Nephron progenitor cell (in vitro differentiated cells): ENCODE measurements at regions not wholly inside any gene's neighbourhood (a gene's known extent, or its start where the extent isn't known, plus 50 kb on each side); places are given as distances from the start of the nearest gene placed in this dataset.

Experiments
- DNase-seq: peaks from one replicate; pipeline ENCODE4 v3.0.0; 2021
- H3K27ac Mint-ChIP-seq: 2 replicates; pipeline ENCODE4 v1.8.0; 2021; ENCODE audit warnings: mild to moderate bottlenecking, moderate library complexity, mixed read lengths
- H3K27me3 Mint-ChIP-seq: 2 replicates; pipeline ENCODE4 v1.8.0; 2021; ENCODE audit warnings: mild to moderate bottlenecking, low read depth, mixed read lengths; ENCODE audit not compliant: poor library complexity
- H3K36me3 Mint-ChIP-seq: 2 replicates; pipeline ENCODE4 v1.8.0; 2021; ENCODE audit warnings: low read depth, mixed read lengths
- H3K4me1 Mint-ChIP-seq: 2 replicates; pipeline ENCODE4 v1.8.0; 2021; ENCODE audit warnings: mixed read lengths
- H3K4me3 Mint-ChIP-seq: 2 replicates; pipeline ENCODE4 v1.8.0; 2021; ENCODE audit warnings: mild to moderate bottlenecking, moderate library complexity, mixed read lengths
- H3K9me3 Mint-ChIP-seq: 2 replicates; pipeline ENCODE4 v1.8.0; 2021; ENCODE audit warnings: mild to moderate bottlenecking, moderate library complexity, mixed read lengths
- TF ChIP-seq, protein P1 (sequence below): fragments of 200-600 bp; sonication (generic); IDR thresholded peaks from 2 replicates; pipeline ENCODE4 v1.5.0; 2021; ENCODE audit warnings: antibody characterized with exemption

DNA sequence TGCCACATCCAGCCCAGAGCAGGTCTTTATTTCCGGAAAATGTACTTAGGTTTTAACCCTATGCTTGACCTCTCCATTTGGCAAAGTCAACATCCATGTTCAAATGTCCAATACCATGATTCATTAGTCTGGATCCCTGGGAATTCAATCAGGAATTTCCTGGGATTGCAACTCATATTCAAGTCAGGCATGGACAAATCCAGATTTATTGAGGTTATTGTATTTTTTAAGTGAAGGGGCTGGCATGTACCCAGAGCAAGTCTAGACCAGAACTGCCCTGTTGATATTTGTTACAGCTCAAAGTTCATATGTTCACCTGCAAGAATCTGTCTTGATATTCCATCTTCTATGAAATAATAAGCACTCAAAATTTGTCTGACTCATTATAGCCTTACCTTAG, 521.1 kb downstream of the ADGRL2 start:
- Mint-ChIP-seq H3K4me3 (no peak overlapping the region), H3K27ac (no peak overlapping the region), H3K36me3 (no peaks in the 10 kb centered on the region), H3K9me3 (no peaks in the 10 kb centered on the region), H3K27me3 (no peaks in the 10 kb centered on the region), H3K4me1 (peaks cover 16% of the 10 kb centered on the region)
- DNase-seq: no peak
- TF ChIP-seq, protein P1, sequence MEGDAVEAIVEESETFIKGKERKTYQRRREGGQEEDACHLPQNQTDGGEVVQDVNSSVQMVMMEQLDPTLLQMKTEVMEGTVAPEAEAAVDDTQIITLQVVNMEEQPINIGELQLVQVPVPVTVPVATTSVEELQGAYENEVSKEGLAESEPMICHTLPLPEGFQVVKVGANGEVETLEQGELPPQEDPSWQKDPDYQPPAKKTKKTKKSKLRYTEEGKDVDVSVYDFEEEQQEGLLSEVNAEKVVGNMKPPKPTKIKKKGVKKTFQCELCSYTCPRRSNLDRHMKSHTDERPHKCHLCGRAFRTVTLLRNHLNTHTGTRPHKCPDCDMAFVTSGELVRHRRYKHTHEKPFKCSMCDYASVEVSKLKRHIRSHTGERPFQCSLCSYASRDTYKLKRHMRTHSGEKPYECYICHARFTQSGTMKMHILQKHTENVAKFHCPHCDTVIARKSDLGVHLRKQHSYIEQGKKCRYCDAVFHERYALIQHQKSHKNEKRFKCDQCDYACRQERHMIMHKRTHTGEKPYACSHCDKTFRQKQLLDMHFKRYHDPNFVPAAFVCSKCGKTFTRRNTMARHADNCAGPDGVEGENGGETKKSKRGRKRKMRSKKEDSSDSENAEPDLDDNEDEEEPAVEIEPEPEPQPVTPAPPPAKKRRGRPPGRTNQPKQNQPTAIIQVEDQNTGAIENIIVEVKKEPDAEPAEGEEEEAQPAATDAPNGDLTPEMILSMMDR: no peak

DNA sequence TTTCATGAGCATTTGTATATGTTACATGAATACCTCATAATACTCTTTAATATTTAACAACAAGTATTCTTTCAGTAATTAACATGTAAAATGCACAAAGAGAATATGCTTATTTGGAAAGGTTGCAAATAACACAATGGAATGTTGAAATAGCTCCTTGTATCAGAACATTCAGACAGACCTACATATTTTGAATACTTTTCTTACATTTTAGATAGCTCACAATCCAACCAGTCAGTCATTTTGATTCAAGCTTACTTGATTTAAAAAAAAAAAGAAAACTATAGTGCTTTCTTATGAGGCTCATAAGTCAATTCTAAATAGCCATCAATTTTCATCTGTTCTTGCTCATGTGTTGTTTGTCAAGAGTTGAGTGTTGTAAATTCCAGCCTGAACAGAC, 518.8 kb downstream of the ADGRL2 start:
- no peak for DNase-seq
- peaks cover 3% of the 10 kb centered on the region for H3K27me3 Mint-ChIP-seq
- peaks cover 16% of the 10 kb centered on the region for H3K4me1 Mint-ChIP-seq
- peaks cover 10% of the 10 kb centered on the region for H3K9me3 Mint-ChIP-seq
- H3K27ac Mint-ChIP-seq: no peak overlapping the region
- H3K4me3 Mint-ChIP-seq: no peak overlapping the region
- no peaks in the 10 kb centered on the region for H3K36me3 Mint-ChIP-seq
- TF ChIP-seq, protein P1: no peak

DNA sequence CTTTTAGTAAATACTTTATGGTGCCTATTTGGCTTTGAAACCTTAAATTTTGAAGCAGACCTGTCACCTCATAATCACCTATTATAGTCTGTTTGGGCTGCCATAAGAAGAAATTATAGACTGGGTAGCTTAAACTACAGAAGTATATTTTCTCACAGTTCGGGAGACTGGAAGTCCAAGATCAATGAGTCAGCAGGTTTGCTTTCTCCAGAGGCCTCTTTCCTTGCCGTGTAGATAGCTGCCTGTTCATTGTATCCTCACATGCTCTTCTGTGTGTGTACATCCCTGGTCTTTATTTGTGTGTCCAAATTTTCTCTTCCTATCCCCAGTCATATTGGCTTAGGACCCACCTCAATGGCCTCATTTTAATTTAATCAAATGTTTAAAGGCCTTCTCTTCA, 518.2 kb downstream of the ADGRL2 start:
- H3K4me1 Mint-ChIP-seq: peaks cover 14% of the 10 kb centered on the region
- peaks cover 3% of the 10 kb centered on the region for H3K27me3 Mint-ChIP-seq
- H3K9me3 Mint-ChIP-seq: peaks cover 15% of the 10 kb centered on the region

DNA sequence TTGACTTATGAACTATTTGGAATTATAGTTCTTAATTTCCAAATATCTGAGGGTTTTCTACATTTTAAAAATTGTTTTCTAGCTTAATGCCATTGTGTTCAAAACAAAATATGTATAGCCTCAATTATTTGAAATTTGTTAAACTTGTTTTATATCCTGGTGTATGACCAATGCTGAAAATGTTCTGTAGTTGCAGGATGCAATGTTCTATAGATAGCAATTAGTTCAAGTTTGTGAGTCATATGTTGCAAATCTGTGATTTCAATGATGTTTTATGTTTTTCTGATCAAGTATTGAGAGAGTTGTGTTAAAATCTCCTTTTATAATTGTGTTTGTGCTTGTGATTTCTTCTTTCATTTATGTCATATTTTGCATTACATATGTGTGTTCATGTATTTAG, 517.5 kb downstream of the ADGRL2 start:
- no peak overlapping the region for H3K27ac Mint-ChIP-seq
- peaks cover 3% of the 10 kb centered on the region for H3K27me3 Mint-ChIP-seq
- H3K36me3 Mint-ChIP-seq: no peaks in the 10 kb centered on the region
- H3K9me3 Mint-ChIP-seq: peaks cover 15% of the 10 kb centered on the region
- H3K4me3 Mint-ChIP-seq: no peak overlapping the region
- H3K4me1 Mint-ChIP-seq: peaks cover 8% of the 10 kb centered on the region
- DNase-seq: no peak
- TF ChIP-seq, protein P1: no peak

More for the DNA sequence above, 518.2 kb downstream of the ADGRL2 start:
- Mint-ChIP-seq H3K4me3 (no peak overlapping the region), H3K27ac (no peak overlapping the region), H3K36me3 (no peaks in the 10 kb centered on the region)
- TF ChIP-seq, protein P1: no peak
- DNase-seq: no peak

DNA sequence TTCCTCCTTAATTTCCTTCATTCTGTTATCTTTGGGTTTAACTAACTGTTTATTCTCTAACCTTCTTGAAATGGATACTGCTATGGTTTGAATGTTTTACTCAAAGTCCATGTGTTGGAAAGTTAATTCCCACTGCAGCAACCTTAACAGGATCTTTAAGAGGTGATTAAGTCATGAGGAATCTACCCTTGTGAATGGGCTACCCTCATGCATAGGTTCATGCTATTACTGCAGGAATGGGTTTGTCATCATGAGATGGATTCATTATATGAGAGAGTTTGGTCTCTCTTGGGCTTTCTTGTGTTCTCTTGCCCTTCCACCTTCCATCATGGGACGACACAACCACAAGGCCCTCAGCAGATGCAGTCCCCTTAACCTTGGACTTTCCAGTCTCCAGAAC, 516.9 kb downstream of the ADGRL2 start:
- H3K27me3 Mint-ChIP-seq: peaks cover 3% of the 10 kb centered on the region
- H3K9me3 Mint-ChIP-seq: peaks cover 15% of the 10 kb centered on the region
- H3K36me3 Mint-ChIP-seq: no peaks in the 10 kb centered on the region
- H3K27ac Mint-ChIP-seq: no peak overlapping the region
- peaks cover 2% of the 10 kb centered on the region for H3K4me1 Mint-ChIP-seq
- H3K4me3 Mint-ChIP-seq: no peak overlapping the region
- TF ChIP-seq, protein P1: no peak
- DNase-seq: no peak

DNA sequence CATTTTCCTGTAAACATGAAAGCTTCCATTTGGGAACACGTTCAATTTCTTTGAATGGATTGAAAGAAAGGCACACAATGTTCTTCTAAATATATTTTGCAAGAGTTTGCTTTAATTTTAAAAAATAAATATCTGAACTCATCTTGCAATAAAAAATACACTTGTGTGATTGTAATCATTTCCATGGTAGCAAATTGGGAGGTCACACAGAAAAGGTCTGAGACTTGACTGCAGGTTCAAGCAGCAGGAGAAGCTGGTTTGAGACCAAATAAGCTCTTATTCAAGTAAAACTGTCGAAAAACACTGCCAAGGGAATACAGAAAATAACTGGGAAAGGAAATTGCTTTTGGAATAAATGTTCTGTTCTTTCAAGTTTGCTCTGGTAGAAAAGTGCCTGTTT, 498.9 kb downstream of the ADGRL2 start:
- Mint-ChIP-seq H3K9me3 (no peaks in the 10 kb centered on the region), H3K27ac (no peak overlapping the region), H3K27me3 (no peaks in the 10 kb centered on the region), H3K4me3 (no peak overlapping the region), H3K4me1 (peaks cover 8% of the 10 kb centered on the region), H3K36me3 (no peaks in the 10 kb centered on the region)
- TF ChIP-seq, protein P1: no peak
- no peak for DNase-seq
